GM19455 (cell line): ENCODE measurements at regions not wholly inside any gene's neighbourhood (a gene's known extent, or its start where the extent isn't known, plus 50 kb on each side); places are given as distances from the start of the nearest gene placed in this dataset.

Source experiments
- ATAC-seq: cut with Tn5 transposase; IDR thresholded peaks from one replicate; pipeline ENCODE4 v1.9.1; 2021; ENCODE audit not compliant: unreplicated experiment

GRCh38 chr12:97267594-97268202 lies 194.9 kb upstream of the RMST start:
- ATAC-seq: no peak

GRCh38 chr12:97272471-97272870 lies 190.1 kb upstream of the RMST start:
- no peak for ATAC-seq

GRCh38 chr12:97274386-97274785 lies 188.2 kb upstream of the RMST start:
- no peak for ATAC-seq

GRCh38 chr12:97275256-97275655 lies 187.3 kb upstream of the RMST start:
- no peak for ATAC-seq

GRCh38 chr12:97275728-97276590 lies 186.6 kb upstream of the RMST start:
- no peak for ATAC-seq

- no peak for ATAC-seq
These were observed 185.8 kb upstream of the RMST start for GRCh38 chr12:97276661-97277429.

GRCh38 chr12:97283297-97283696 lies 179.3 kb upstream of the RMST start:
- no peak for ATAC-seq

GRCh38 chr12:97288531-97288930 lies 174.1 kb upstream of the RMST start:
- ATAC-seq: no peak

- no peak for ATAC-seq
These were observed 170.0 kb upstream of the RMST start for GRCh38 chr12:97292588-97292987.

- ATAC-seq: no peak
These were observed 169.1 kb upstream of the RMST start for GRCh38 chr12:97293541-97293940.

- ATAC-seq: no peak
These were observed 162.8 kb upstream of the RMST start for GRCh38 chr12:97299847-97300246.

GRCh38 chr12:97300431-97300830 lies 162.2 kb upstream of the RMST start:
- ATAC-seq: no peak

GRCh38 chr12:97300891-97301290 lies 161.7 kb upstream of the RMST start:
- ATAC-seq: no peak

- no peak for ATAC-seq
These were observed 161.0 kb upstream of the RMST start for GRCh38 chr12:97301576-97301975.

- ATAC-seq: no peak
These were observed 157.0 kb upstream of the RMST start for GRCh38 chr12:97305651-97306050.

- ATAC-seq: peak; percentile 99
These were observed 156.5 kb upstream of the RMST start for GRCh38 chr12:97306147-97306546.

- ATAC-seq: no peak
These were observed 153.9 kb upstream of the RMST start for GRCh38 chr12:97308576-97309198.

GRCh38 chr12:97309921-97310320 lies 152.7 kb upstream of the RMST start:
- no peak for ATAC-seq

- ATAC-seq: no peak
These were observed 150.0 kb upstream of the RMST start for GRCh38 chr12:97312570-97313135.

GRCh38 chr12:97313471-97314190 lies 149.0 kb upstream of the RMST start:
- no peak for ATAC-seq
